ENCODE measurements at regions not wholly inside any gene's neighbourhood (a gene's known extent, or its start where the extent isn't known, plus 50 kb on each side); places are given as distances from the start of the nearest gene placed in this dataset.

DNA sequence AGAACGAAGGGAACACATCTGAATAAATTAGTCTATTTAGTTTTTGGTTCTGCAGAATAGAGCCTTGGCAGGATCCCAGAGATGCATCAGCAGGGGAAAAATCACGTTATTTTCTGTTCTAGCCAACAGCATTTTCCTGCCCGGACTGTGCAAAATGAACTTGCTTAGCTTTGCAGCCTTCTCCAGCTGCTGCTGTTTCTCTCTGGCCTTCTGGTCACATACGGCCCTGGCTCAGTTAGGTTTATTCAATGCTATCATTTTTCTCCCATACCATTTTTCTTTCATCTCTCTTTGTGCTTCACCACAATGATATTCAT is 110.4 kb upstream of the KL start:
- intact Hi-C loops (cut with micrococcal nuclease; ENCODE audit: unreplicated experiment) (no loop called here), in situ Hi-C loops (cut with HindIII; ENCODE audit: low pct_unique_long_range_greater_than_20kb, low sequenced_read_pairs) (no loop called here)
- ATAC-seq (no peak), DNase-seq (ENCODE audit: low read depth, low spot score) (no peak)
- Histone ChIP-seq H3K36me3 (ENCODE audit: control insufficient read depth, insufficient read depth, low read length) (no peaks in the 10 kb centered on the region), H3K9me3 (ENCODE audit: control insufficient read depth, insufficient read depth, low read depth, low read length) (no peaks in the 10 kb centered on the region), H3K27me3 (ENCODE audit: control insufficient read depth, insufficient read depth, low read length) (no peaks in the 10 kb centered on the region), H3K4me3 (ENCODE audit: low read depth in 2 of 2, low read length in 2 of 2) (no peak overlapping the region), H3K4me1 (ENCODE audit: control insufficient read depth, insufficient read depth, low read length) (no peaks in the 10 kb centered on the region), H3K27ac (ENCODE audit: low read length) (no peak overlapping the region)
- ChIA-PET POLR2A (no interaction called here), CTCF (interaction anchor here (0.6 kb wide), 1 partner anchor 92 kb away, joined by 4 read pairs; no protein-coding TSS in a partner anchor)
- BruUV-seq (replicated peaks) = no TSS peak
- TF ChIP-seq TCF7L2 (IDR thresholded peaks at IDR 0.05; ENCODE audit: low read depth, low read length) (no peak), SIN3A (IDR thresholded peaks at IDR 0.05; ENCODE audit: borderline replicate concordance, insufficient read depth, low read depth, low read length) (no peak), POLR2AphosphoS5 (IDR thresholded peaks at IDR 0.05; ENCODE audit: low read depth, low read length) (no peak)
- TF ChIP-seq, protein P1, sequence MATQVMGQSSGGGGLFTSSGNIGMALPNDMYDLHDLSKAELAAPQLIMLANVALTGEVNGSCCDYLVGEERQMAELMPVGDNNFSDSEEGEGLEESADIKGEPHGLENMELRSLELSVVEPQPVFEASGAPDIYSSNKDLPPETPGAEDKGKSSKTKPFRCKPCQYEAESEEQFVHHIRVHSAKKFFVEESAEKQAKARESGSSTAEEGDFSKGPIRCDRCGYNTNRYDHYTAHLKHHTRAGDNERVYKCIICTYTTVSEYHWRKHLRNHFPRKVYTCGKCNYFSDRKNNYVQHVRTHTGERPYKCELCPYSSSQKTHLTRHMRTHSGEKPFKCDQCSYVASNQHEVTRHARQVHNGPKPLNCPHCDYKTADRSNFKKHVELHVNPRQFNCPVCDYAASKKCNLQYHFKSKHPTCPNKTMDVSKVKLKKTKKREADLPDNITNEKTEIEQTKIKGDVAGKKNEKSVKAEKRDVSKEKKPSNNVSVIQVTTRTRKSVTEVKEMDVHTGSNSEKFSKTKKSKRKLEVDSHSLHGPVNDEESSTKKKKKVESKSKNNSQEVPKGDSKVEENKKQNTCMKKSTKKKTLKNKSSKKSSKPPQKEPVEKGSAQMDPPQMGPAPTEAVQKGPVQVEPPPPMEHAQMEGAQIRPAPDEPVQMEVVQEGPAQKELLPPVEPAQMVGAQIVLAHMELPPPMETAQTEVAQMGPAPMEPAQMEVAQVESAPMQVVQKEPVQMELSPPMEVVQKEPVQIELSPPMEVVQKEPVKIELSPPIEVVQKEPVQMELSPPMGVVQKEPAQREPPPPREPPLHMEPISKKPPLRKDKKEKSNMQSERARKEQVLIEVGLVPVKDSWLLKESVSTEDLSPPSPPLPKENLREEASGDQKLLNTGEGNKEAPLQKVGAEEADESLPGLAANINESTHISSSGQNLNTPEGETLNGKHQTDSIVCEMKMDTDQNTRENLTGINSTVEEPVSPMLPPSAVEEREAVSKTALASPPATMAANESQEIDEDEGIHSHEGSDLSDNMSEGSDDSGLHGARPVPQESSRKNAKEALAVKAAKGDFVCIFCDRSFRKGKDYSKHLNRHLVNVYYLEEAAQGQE (IDR thresholded peaks at IDR 0.05; ENCODE audit: insufficient read depth in 1 of 2, low read depth in 2 of 2, low read length in 1 of 2) = no peak
- TF ChIP-seq, protein P2, sequence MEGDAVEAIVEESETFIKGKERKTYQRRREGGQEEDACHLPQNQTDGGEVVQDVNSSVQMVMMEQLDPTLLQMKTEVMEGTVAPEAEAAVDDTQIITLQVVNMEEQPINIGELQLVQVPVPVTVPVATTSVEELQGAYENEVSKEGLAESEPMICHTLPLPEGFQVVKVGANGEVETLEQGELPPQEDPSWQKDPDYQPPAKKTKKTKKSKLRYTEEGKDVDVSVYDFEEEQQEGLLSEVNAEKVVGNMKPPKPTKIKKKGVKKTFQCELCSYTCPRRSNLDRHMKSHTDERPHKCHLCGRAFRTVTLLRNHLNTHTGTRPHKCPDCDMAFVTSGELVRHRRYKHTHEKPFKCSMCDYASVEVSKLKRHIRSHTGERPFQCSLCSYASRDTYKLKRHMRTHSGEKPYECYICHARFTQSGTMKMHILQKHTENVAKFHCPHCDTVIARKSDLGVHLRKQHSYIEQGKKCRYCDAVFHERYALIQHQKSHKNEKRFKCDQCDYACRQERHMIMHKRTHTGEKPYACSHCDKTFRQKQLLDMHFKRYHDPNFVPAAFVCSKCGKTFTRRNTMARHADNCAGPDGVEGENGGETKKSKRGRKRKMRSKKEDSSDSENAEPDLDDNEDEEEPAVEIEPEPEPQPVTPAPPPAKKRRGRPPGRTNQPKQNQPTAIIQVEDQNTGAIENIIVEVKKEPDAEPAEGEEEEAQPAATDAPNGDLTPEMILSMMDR (IDR thresholded peaks at IDR 0.05) = no peak

DNA sequence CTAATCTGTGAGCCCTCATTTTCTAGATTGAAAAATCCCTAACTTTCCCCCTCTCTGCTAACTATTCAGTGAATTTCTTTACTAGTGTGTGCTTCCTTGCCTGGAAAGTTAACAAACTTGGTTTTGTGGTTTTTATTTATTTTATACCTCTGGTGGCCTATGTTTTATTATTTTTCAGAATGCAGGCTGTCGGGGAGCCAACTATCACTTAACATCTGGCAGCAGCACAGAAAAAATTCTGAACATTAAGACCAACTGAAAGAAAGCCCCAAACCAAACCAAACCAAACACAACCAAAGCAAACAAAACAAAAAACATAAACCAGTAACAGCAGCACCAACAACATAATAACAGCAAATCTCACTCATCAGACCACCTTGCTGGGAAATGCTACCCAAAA is 109.0 kb upstream of the KL start:
- TF ChIP-seq, protein P1 (IDR thresholded peaks at IDR 0.05; ENCODE audit: insufficient read depth in 1 of 2, low read depth in 2 of 2, low read length in 1 of 2) = no peak
- TF ChIP-seq POLR2AphosphoS5 (IDR thresholded peaks at IDR 0.05; ENCODE audit: low read depth, low read length) = no peak
- no peak for TF ChIP-seq SIN3A (IDR thresholded peaks at IDR 0.05; ENCODE audit: borderline replicate concordance, insufficient read depth, low read depth, low read length)
- TF ChIP-seq, protein P2 (IDR thresholded peaks at IDR 0.05) = no peak
- no peak for TF ChIP-seq TCF7L2 (IDR thresholded peaks at IDR 0.05; ENCODE audit: low read depth, low read length)
- ChIA-PET CTCF (no interaction called here), POLR2A (no interaction called here)
- in situ Hi-C loops (cut with HindIII; ENCODE audit: low pct_unique_long_range_greater_than_20kb, low sequenced_read_pairs) = no loop called here
- Histone ChIP-seq H3K36me3 (ENCODE audit: control insufficient read depth, insufficient read depth, low read length) (no peaks in the 10 kb centered on the region), H3K4me3 (ENCODE audit: low read depth in 2 of 2, low read length in 2 of 2) (no peak overlapping the region), H3K4me1 (ENCODE audit: control insufficient read depth, insufficient read depth, low read length) (no peaks in the 10 kb centered on the region), H3K27ac (ENCODE audit: low read length) (no peak overlapping the region), H3K27me3 (ENCODE audit: control insufficient read depth, insufficient read depth, low read length) (no peaks in the 10 kb centered on the region), H3K9me3 (ENCODE audit: control insufficient read depth, insufficient read depth, low read depth, low read length) (no peaks in the 10 kb centered on the region)
- ATAC-seq (no peak), DNase-seq (ENCODE audit: low read depth, low spot score) (no peak)
- intact Hi-C loops (cut with micrococcal nuclease; ENCODE audit: unreplicated experiment) = no loop called here
- no TSS peak for BruUV-seq (replicated peaks)

Data from Panc1 (cell line).